H9 (cell line): ENCODE measurements at regions not wholly inside any gene's neighbourhood (a gene's known extent, or its start where the extent isn't known, plus 50 kb on each side); places are given as distances from the start of the nearest gene placed in this dataset.

ENCODE experiments used
- DNase-seq: peaks from one replicate; pipeline ENCODE4 v3.0.0-alpha.2; 2017
- H2AFZ ChIP-seq: one replicate; pipeline ENCODE4 v1.6.1; 2013; ENCODE audit warnings: mild to moderate bottlenecking, low read length, control low read depth, moderate library complexity
- H2AK5ac ChIP-seq: 2 replicates; pipeline ENCODE4 v1.6.1; 2013; ENCODE audit warnings: low read length, control low read depth, mixed read lengths; ENCODE audit not compliant: insufficient read length
- H2BK120ac ChIP-seq: one replicate; pipeline ENCODE4 v1.6.1; 2013; ENCODE audit warnings: low read depth, mild to moderate bottlenecking, low read length, control low read depth, inconsistent platforms; ENCODE audit not compliant: poor library complexity, severe bottlenecking
- H2BK12ac ChIP-seq: 2 replicates; pipeline ENCODE4 v1.6.1; 2013; ENCODE audit warnings: low read length, control low read depth, mixed read lengths, low read depth; ENCODE audit not compliant: insufficient read length
- H2BK15ac ChIP-seq: 2 replicates; pipeline ENCODE4 v1.6.1; 2013; ENCODE audit warnings: low read depth, low read length, control low read depth
- H2BK20ac ChIP-seq: one replicate; pipeline ENCODE4 v1.6.1; 2013; ENCODE audit warnings: low read depth, mild to moderate bottlenecking, low read length, control low read depth, inconsistent platforms; ENCODE audit not compliant: poor library complexity, severe bottlenecking
- H2BK5ac ChIP-seq: 2 replicates; pipeline ENCODE4 v1.6.1; 2013; ENCODE audit warnings: low read length, control low read depth, mixed read lengths; ENCODE audit not compliant: insufficient read length
- H3K14ac ChIP-seq: 2 replicates; pipeline ENCODE4 v1.6.1; 2013; ENCODE audit warnings: low read length, control low read depth; ENCODE audit not compliant: insufficient read depth
- H3K18ac ChIP-seq: 2 replicates; pipeline ENCODE4 v1.6.1; 2013; ENCODE audit warnings: low read depth, mild to moderate bottlenecking, mixed read lengths, low read length, control low read depth; ENCODE audit not compliant: insufficient read length
- H3K23ac ChIP-seq: 2 replicates; pipeline ENCODE4 v1.6.1; 2013; ENCODE audit warnings: low read length, control low read depth, mixed read lengths, low read depth; ENCODE audit not compliant: insufficient read length
- H3K23me2 ChIP-seq: 2 replicates; pipeline ENCODE4 v1.6.1; 2013; ENCODE audit warnings: low read depth, mild to moderate bottlenecking, mixed read lengths, low read length, control low read depth; ENCODE audit not compliant: insufficient read length, poor library complexity, severe bottlenecking
- H3K27ac ChIP-seq: 2 replicates; pipeline ENCODE4 v1.5.1; 2013; ENCODE audit warnings: low read length, control low read depth, mixed read lengths, low read depth; ENCODE audit not compliant: insufficient read length
- H3K27me3 ChIP-seq: 2 replicates; pipeline ENCODE4 v1.6.1; 2013; ENCODE audit warnings: low read length, control low read depth, inconsistent platforms; ENCODE audit not compliant: insufficient read depth
- H3K4ac ChIP-seq: 2 replicates; pipeline ENCODE4 v1.6.1; 2013; ENCODE audit warnings: low read depth, mild to moderate bottlenecking, control low read depth, inconsistent platforms, low read length, moderate library complexity
- H3K4me1 ChIP-seq: 2 replicates; pipeline ENCODE4 v1.6.1; 2013; ENCODE audit warnings: low read length, control low read depth, inconsistent platforms; ENCODE audit not compliant: insufficient read depth
- H3K4me2 ChIP-seq: 2 replicates; pipeline ENCODE4 v1.6.1; 2013; ENCODE audit warnings: low read length, control low read depth, mixed read lengths; ENCODE audit not compliant: insufficient read length, insufficient read depth
- H3K56ac ChIP-seq: 2 replicates; pipeline ENCODE4 v1.6.1; 2013; ENCODE audit warnings: low read depth, mild to moderate bottlenecking, mixed read lengths, low read length, control low read depth; ENCODE audit not compliant: insufficient read length
- H3K79me1 ChIP-seq: 2 replicates; pipeline ENCODE4 v1.6.1; 2013; ENCODE audit warnings: low read depth, mild to moderate bottlenecking, moderate library complexity, low read length, control low read depth, inconsistent platforms; ENCODE audit not compliant: insufficient read depth, poor library complexity, severe bottlenecking
- H3K79me2 ChIP-seq: 2 replicates; pipeline ENCODE4 v1.6.1; 2013; ENCODE audit warnings: low read length, control low read depth, inconsistent platforms; ENCODE audit not compliant: insufficient read depth
- H3K9ac ChIP-seq: 2 replicates; pipeline ENCODE4 v1.6.1; 2013; ENCODE audit warnings: low read length, control low read depth, mixed read lengths; ENCODE audit not compliant: insufficient read length; ENCODE audit errors: extremely low read depth
- H3K9me3 ChIP-seq: one replicate; pipeline ENCODE4 v1.6.1; 2013; ENCODE audit warnings: low read depth, low read length, inconsistent platforms; ENCODE audit not compliant: control insufficient read depth
- H3T11ph ChIP-seq: one replicate; pipeline ENCODE4 v1.6.1; 2013; ENCODE audit warnings: mild to moderate bottlenecking, low read length, control low read depth, inconsistent platforms
- H4K20me1 ChIP-seq: one replicate; pipeline ENCODE4 v1.6.1; 2013; ENCODE audit not compliant: control insufficient read depth, insufficient read length, insufficient read depth
- H4K5ac ChIP-seq: 2 replicates; pipeline ENCODE4 v1.6.1; 2013; ENCODE audit warnings: low read depth, mild to moderate bottlenecking, mixed read lengths, low read length, control low read depth; ENCODE audit not compliant: insufficient read length
- H4K8ac ChIP-seq: replicated peaks from 2 replicates; pipeline ENCODE4 v1.6.1; 2013; ENCODE audit warnings: low read length, control low read depth, mixed read lengths, low read depth; ENCODE audit not compliant: insufficient read length
- H4K91ac ChIP-seq: 2 replicates; pipeline ENCODE4 v1.6.1; 2013; ENCODE audit warnings: low read depth, mild to moderate bottlenecking, moderate library complexity, mixed read lengths, low read length, control low read depth; ENCODE audit not compliant: insufficient read length
- H3K27ac Mint-ChIP-seq, 3 experiments: 2 replicates in 2 of 3; 3 replicates in 1 of 3; pipeline ENCODE4 v1.8.0; 2020 to 2021; ENCODE audit warnings: mixed read lengths in 3 of 3, mild to moderate bottlenecking in 1 of 3, moderate library complexity in 1 of 3
- H3K27me3 Mint-ChIP-seq: 2 replicates; pipeline ENCODE4 v1.8.0; 2021; ENCODE audit warnings: low read depth, mild to moderate bottlenecking, moderate library complexity, mixed read lengths
- H3K36me3 Mint-ChIP-seq, 3 experiments: 2 replicates in 2 of 3; 3 replicates in 1 of 3; pipeline ENCODE4 v1.8.0; 2020 to 2021; ENCODE audit warnings: low read depth in 3 of 3, mixed read lengths in 3 of 3; ENCODE audit not compliant: insufficient read depth in 1 of 3
- H3K4me1 Mint-ChIP-seq, 2 experiments: 2 replicates each; pipeline ENCODE4 v1.8.0; 2020; ENCODE audit warnings: mixed read lengths in 2 of 2
- H3K4me3 Mint-ChIP-seq, 2 experiments: 2 replicates in 1 of 2; 3 replicates in 1 of 2; pipeline ENCODE4 v1.8.0; 2020 to 2021; ENCODE audit warnings: mild to moderate bottlenecking in 2 of 2, mixed read lengths in 2 of 2, moderate library complexity in 1 of 2
- H3K9me3 Mint-ChIP-seq, 2 experiments: 2 replicates in 1 of 2; 3 replicates in 1 of 2; pipeline ENCODE4 v1.8.0; 2020; ENCODE audit warnings: mild to moderate bottlenecking in 2 of 2, mixed read lengths in 2 of 2, moderate library complexity in 1 of 2
- WGBS: extraction: QIAGEN DNeasy Blood & Tissue Kit; methylation state at CpG from one replicate; pipeline ENCODE4 v1.1.7; 2013; ENCODE audit warnings: missing lambda C conversion rate, low lambda C conversion rate, mixed read lengths; ENCODE audit not compliant: insufficient read length; ENCODE audit errors: extremely low coverage; 5-methylcytosine and 5-hydroxymethylcytosine counted together
- TF ChIP-seq, protein P1 (sequence below): fragments of 200-600 bp; sonication (generic); conservative IDR thresholded peaks from 3 replicates; pipeline ENCODE4 v1.8.0; 2021; ENCODE audit warnings: antibody characterized with exemption, mild to moderate bottlenecking

DNA sequence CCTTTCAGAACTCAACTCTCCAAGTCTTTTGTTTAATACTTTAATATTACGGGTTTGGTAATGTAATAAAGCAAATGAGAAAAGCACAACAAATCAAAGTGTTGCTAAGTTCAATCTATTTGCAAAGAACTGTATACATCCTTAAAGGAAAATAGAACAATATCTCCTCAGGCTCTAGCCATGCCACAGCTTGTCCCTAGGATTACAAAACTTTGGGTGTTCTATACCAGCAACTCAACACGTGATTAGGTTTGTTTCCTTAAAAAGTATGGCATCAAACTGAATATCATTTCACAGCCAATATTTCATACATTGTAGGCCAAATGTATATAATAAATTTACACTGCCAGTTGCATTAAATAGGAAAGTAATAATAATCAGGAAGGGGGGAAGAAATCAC is 418.6 kb upstream of the MDFIC2 start:
- no peak overlapping the region for H3K4me3 Mint-ChIP-seq
- TF ChIP-seq, protein P1, sequence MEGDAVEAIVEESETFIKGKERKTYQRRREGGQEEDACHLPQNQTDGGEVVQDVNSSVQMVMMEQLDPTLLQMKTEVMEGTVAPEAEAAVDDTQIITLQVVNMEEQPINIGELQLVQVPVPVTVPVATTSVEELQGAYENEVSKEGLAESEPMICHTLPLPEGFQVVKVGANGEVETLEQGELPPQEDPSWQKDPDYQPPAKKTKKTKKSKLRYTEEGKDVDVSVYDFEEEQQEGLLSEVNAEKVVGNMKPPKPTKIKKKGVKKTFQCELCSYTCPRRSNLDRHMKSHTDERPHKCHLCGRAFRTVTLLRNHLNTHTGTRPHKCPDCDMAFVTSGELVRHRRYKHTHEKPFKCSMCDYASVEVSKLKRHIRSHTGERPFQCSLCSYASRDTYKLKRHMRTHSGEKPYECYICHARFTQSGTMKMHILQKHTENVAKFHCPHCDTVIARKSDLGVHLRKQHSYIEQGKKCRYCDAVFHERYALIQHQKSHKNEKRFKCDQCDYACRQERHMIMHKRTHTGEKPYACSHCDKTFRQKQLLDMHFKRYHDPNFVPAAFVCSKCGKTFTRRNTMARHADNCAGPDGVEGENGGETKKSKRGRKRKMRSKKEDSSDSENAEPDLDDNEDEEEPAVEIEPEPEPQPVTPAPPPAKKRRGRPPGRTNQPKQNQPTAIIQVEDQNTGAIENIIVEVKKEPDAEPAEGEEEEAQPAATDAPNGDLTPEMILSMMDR = no peak
- no peaks in the 10 kb centered on the region for H3K9me3 ChIP-seq
- no peak overlapping the region for H2BK20ac ChIP-seq
- no peak overlapping the region for H3K4ac ChIP-seq
- H3K27ac Mint-ChIP-seq = no peak overlapping the region
- no peak overlapping the region for H3K9ac ChIP-seq
- no peaks in the 10 kb centered on the region for H3K23me2 ChIP-seq
- no CpG with 5 or more reads among the region's 2 CpGs for WGBS
- no peak overlapping the region for H3K18ac ChIP-seq
- H2AFZ ChIP-seq = no peak overlapping the region
- no peak overlapping the region for H3K4me2 ChIP-seq
- no peak for DNase-seq
- no peak overlapping the region for H4K91ac ChIP-seq
- H3K36me3 Mint-ChIP-seq = no peaks in the 10 kb centered on the region
- H3K4me1 ChIP-seq = no peaks in the 10 kb centered on the region
- no peaks in the 10 kb centered on the region for H3K27me3 ChIP-seq
- H3K79me1 ChIP-seq = no peaks in the 10 kb centered on the region
- no peak overlapping the region for H3K27ac ChIP-seq
- no peaks in the 10 kb centered on the region for H3K9me3 Mint-ChIP-seq
- H2BK120ac ChIP-seq = no peak overlapping the region
- no peak overlapping the region for H2BK12ac ChIP-seq
- H3K14ac ChIP-seq = no peak overlapping the region
- H2AK5ac ChIP-seq = no peak overlapping the region
- no peak overlapping the region for H3K23ac ChIP-seq
- H2BK15ac ChIP-seq = no peak overlapping the region
- no peaks in the 10 kb centered on the region for H4K20me1 ChIP-seq
- H2BK5ac ChIP-seq = no peak overlapping the region
- H3K4me1 Mint-ChIP-seq = peaks cover 28 to 40% of the 10 kb centered on the region in 2 experiments
- H3K27me3 Mint-ChIP-seq = no peaks in the 10 kb centered on the region
- no peak overlapping the region for H4K8ac ChIP-seq
- H3K56ac ChIP-seq = no peak overlapping the region
- no peak overlapping the region for H4K5ac ChIP-seq
- H3T11ph ChIP-seq = no peak overlapping the region
- no peaks in the 10 kb centered on the region for H3K79me2 ChIP-seq
